Suprapubic skin (tissue), 4 donors: ENCODE measurements at regions not wholly inside any gene's neighbourhood (a gene's known extent, or its start where the extent isn't known, plus 50 kb on each side); places are given as distances from the start of the nearest gene placed in this dataset.

Experiments
- DNase-seq, 2 donors: peaks; one replicate each; pipeline ENCODE4 v3.0.0-alpha.2; 2019; ENCODE audit warnings: low spot score in 2 of 2
- H3K27ac ChIP-seq: fragments of 200-600 bp; sonication (generic); one replicate; pipeline ENCODE4 v1.5.1; 2019
- H3K27me3 ChIP-seq: fragments of 200-600 bp; sonication (generic); one replicate; pipeline ENCODE4 v1.5.1; 2019
- H3K36me3 ChIP-seq: fragments of 200-600 bp; sonication (generic); one replicate; pipeline ENCODE4 v1.5.1; 2019
- H3K4me1 ChIP-seq: fragments of 200-600 bp; sonication (generic); one replicate; pipeline ENCODE4 v1.5.1; 2019
- H3K4me3 ChIP-seq: fragments of 200-600 bp; sonication (generic); one replicate; pipeline ENCODE4 v1.5.1; 2019; ENCODE audit warnings: mild to moderate bottlenecking
- H3K9me3 ChIP-seq: fragments of 200-600 bp; sonication (generic); one replicate; pipeline ENCODE4 v1.5.1; 2019
- CTCF ChIP-seq, 2 donors: fragments of 200-600 bp in 1 of 2; fragments of 450-650 bp in 1 of 2; sonication (generic) in 1 of 2; IDR thresholded peaks; one replicate each; pipeline ENCODE4 v1.5.1; 2016 to 2019; ENCODE audit warnings: antibody characterized with exemption in 2 of 2, mild to moderate bottlenecking in 1 of 2, moderate library complexity in 1 of 2
- EP300 ChIP-seq: sonication (generic); formaldehyde crosslinking; IDR thresholded peaks from one replicate; pipeline ENCODE4 v1.6.1; 2017; ENCODE audit warnings: antibody characterized with exemption
- POLR2A ChIP-seq, 2 donors: fragments of 450-650 bp; IDR thresholded peaks; one replicate each; pipeline ENCODE4 v1.6.1; 2017; ENCODE audit warnings: antibody characterized with exemption in 2 of 2, mild to moderate bottlenecking in 2 of 2, moderate library complexity in 2 of 2
- POLR2AphosphoS5 ChIP-seq, 3 donors: sonication (generic); formaldehyde crosslinking; IDR thresholded peaks; one replicate each; pipeline ENCODE4 v1.6.1; 2017; ENCODE audit warnings: antibody characterized with exemption in 3 of 3
- WGBS: methylation state at CpG from one replicate; pipeline ENCODE4 v1.1.5; 2018; 5-methylcytosine and 5-hydroxymethylcytosine counted together

- DNase-seq, result no peak
- 79% methylated on average over 4 of the region's 4 CpGs for WGBS
- no peak overlapping the region for H3K27ac ChIP-seq
- no peaks in the 10 kb centered on the region for H3K36me3 ChIP-seq
- no peak overlapping the region for H3K4me3 ChIP-seq
- H3K9me3 ChIP-seq, result no peaks in the 10 kb centered on the region
- no peaks in the 10 kb centered on the region for H3K27me3 ChIP-seq
- TF ChIP-seq EP300 (no peak), CTCF (IDR thresholded peaks at IDR 0.05) (no peak), POLR2AphosphoS5 (IDR thresholded peaks at IDR 0.05) (no peak), POLR2A (IDR thresholded peaks at IDR 0.05) (no peak)
- H3K4me1 ChIP-seq, result no peaks in the 10 kb centered on the region
Observed at GRCh38 chr18:67865400-67865799, 348.9 kb upstream of the DSEL start.

DNA sequence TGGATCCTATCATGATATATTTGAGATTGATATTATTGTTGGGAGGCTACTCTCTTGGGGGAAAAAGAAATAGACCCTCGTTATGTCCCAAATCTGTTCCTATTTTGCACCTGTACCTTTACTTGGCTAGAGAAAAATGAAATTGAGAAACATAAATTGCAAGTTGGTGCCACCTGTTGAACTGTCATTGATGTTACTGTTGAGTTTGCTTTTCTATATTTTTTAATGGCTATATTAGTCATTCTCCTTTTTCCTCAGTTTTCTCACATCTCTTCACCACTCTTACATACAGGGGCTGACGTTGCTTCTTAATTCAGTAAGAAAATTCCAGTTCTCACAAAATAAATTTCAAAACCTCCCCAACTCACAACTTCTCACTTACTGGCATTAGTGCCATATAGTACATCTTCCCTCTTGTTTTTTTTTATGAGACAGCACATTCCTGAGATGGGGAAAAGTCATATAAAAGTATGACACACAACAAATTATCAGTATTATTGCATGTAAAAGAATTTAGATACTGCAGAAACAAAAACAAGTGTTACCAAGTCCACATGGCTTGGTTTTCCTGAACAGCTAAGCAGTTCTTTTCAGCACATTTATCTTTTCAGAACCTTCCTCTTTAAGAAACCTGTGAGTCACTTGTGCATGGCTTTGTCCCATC lies 348.3 kb upstream of the DSEL start:
- DNase-seq, result no peak
- Histone ChIP-seq H3K27ac (no peak overlapping the region), H3K36me3 (no peaks in the 10 kb centered on the region), H3K9me3 (no peaks in the 10 kb centered on the region), H3K4me3 (no peak overlapping the region), H3K4me1 (no peaks in the 10 kb centered on the region), H3K27me3 (no peaks in the 10 kb centered on the region)
- 59% methylated on average over 2 of the region's 2 CpGs for WGBS
- TF ChIP-seq POLR2AphosphoS5 (IDR thresholded peaks at IDR 0.05) (no peak), EP300 (no peak), POLR2A (IDR thresholded peaks at IDR 0.05) (no peak), CTCF (IDR thresholded peaks at IDR 0.05) (no peak)

GRCh38 chr18:67862069-67862468 lies 345.5 kb upstream of the DSEL start:
- H3K36me3 ChIP-seq, result no peaks in the 10 kb centered on the region
- TF ChIP-seq EP300 (no peak), POLR2AphosphoS5 (IDR thresholded peaks at IDR 0.05) (no peak), POLR2A (IDR thresholded peaks at IDR 0.05) (no peak), CTCF (IDR thresholded peaks at IDR 0.05) (no peak)
- WGBS, result 77% methylated on average over 1 of the region's 1 CpG
- H3K4me1 ChIP-seq, result no peaks in the 10 kb centered on the region
- H3K4me3 ChIP-seq, result no peak overlapping the region
- no peak for DNase-seq
- H3K27me3 ChIP-seq, result no peaks in the 10 kb centered on the region
- no peak overlapping the region for H3K27ac ChIP-seq
- no peaks in the 10 kb centered on the region for H3K9me3 ChIP-seq

DNA sequence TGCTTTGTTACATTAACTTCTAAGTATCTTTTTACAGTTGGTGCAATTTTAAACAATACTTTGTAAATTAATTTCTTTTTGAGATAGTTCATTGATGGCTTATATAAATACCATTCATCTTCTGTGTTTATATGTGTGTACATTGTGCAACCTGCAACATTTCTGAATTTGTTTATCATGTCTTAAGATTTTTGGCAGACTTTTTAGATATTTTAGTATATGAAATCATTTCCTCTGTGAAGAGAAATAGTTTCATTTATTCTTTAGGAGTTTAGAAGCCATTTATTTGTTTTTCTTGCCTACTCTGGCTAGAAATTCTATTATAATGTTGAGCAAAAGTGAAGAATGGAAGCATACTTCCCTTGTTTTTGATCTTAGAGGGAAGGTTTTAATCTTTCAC lies 337.8 kb upstream of the DSEL start:
- TF ChIP-seq EP300, result no peak
- no peak for TF ChIP-seq CTCF (IDR thresholded peaks at IDR 0.05)
- TF ChIP-seq POLR2A (IDR thresholded peaks at IDR 0.05), result no peak
- TF ChIP-seq POLR2AphosphoS5 (IDR thresholded peaks at IDR 0.05), result no peak
- no peak for DNase-seq

DNA sequence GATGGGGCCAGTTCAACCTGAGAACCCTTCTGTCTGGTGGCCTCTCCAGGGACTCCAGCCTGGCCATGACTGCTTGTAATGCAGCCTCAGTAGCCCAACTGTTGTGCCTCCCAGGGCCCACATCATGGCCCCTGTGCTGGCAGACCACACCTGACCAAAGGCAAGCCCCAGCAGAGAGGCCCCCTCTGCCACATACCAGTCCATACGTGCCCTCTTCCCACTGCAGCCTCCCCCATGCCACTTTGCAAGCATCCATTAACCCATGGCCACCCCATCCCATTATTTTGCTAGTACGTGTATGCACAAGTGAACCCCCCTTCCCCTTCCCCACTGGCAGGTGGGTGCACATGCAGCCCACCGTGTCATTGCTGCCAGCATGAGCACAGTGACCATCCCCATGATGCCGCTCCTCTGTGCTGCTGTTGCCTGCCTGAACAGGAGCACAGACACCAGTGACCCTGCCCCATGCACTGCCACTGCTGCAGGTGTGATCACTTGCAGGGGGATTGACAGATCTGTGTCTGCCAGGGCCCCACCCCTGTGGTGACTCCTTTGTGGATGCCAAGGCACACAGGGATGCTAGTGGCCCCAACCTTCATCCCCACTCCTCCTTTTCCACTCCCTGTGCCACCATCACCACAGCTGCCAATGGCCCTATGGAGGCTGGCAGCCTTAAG lies 330.0 kb upstream of the DSEL start:
- Histone ChIP-seq H3K4me3 (no peak overlapping the region), H3K36me3 (no peaks in the 10 kb centered on the region), H3K27ac (no peak overlapping the region), H3K27me3 (no peaks in the 10 kb centered on the region), H3K9me3 (no peaks in the 10 kb centered on the region), H3K4me1 (no peaks in the 10 kb centered on the region)
- TF ChIP-seq CTCF (IDR thresholded peaks at IDR 0.05) (no peak), POLR2AphosphoS5 (IDR thresholded peaks at IDR 0.05) (no peak), POLR2A (IDR thresholded peaks at IDR 0.05) (no peak), EP300 (no peak)
- WGBS, result 98% methylated on average over 4 of the region's 4 CpGs
- DNase-seq, result no peak

More for the DNA sequence above, 337.8 kb upstream of the DSEL start:
- H3K9me3 ChIP-seq, result no peaks in the 10 kb centered on the region
- H3K27ac ChIP-seq, result no peak overlapping the region
- no peaks in the 10 kb centered on the region for H3K4me1 ChIP-seq
- no peak overlapping the region for H3K4me3 ChIP-seq
- no peaks in the 10 kb centered on the region for H3K27me3 ChIP-seq
- H3K36me3 ChIP-seq, result no peaks in the 10 kb centered on the region
